ENCODE measurements at regions not wholly inside any gene's neighbourhood (a gene's known extent, or its start where the extent isn't known, plus 50 kb on each side); places are given as distances from the start of the nearest gene placed in this dataset.

GRCh38 chr5:35476797-35477196 lies 140.9 kb upstream of the SPEF2 start:
- no peak for TF ChIP-seq CTCF (conservative IDR thresholded peaks at IDR 0.05; ENCODE audit: low read depth, low read length)
- no peak for TF ChIP-seq EZH2 (IDR thresholded peaks at IDR 0.05; ENCODE audit: low read length, unreplicated experiment)
- no peak for TF ChIP-seq EZH2phosphoT487 (IDR thresholded peaks at IDR 0.05; ENCODE audit: borderline replicate concordance, low read length)

Data from PC-3 (cell line).